ENCODE measurements at regions not wholly inside any gene's neighbourhood (a gene's known extent, or its start where the extent isn't known, plus 50 kb on each side); places are given as distances from the start of the nearest gene placed in this dataset.

DNA sequence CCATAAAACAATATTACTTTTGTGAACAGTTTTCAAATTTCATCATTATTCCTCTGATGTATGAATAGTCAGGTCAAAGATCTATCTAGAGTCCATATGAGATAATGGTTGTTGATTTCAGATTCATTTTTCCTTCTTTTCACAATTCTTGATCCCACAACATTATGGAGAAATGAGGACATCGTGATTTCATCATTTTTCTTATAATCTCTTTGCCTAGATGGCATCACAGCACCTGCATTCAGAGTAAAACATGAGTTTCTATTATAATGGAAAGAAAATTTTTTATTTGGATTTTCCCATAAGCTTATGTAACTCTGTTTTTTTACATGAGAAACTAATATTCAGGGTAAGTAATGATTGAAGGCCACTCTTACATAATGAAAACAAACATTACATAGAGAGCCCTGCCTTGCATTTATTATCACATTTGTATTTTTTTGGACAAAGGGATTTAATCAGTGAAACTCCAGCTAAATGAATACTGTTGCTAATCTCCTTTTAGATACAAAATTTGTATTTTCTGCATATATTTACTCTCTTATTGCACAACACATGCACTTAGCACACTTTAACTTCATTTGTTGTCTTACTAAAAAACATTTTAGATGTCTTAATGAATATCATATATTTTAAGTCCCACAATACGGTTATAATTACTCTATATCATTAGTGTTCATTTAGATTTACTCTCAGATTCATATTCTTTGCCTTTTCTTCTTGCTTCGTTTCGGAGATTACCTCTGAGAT, 188.4 kb upstream of the KYNU start:
- no TSS peak for BruUV-seq (replicated peaks)

DNA sequence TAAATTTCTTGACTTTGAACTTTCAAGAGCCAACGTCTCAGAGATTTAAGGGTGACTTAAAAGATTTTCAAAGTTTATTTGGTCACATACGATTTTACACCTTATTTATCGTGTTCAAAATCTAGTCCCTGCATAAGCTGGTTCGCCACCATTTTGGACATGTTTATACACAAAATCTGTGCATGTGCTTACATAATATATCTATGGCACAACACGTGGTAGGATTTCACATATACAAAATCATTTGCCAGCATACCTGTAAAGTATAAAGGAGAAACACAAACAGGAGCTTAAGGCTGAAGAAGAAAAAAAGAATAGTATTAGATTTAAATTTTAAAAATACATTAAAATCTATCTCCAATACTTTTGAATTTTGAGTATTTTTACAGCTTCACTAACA, 190.0 kb upstream of the KYNU start:
- Histone ChIP-seq H3K36me3 (ENCODE audit: control insufficient read depth, insufficient read depth, low read length) (no peaks in the 10 kb centered on the region; the same call in 1 of the 2 replicates), H3K27me3 (ENCODE audit: control insufficient read depth, insufficient read depth, low read length) (no peaks in the 10 kb centered on the region), H3K9me3 (ENCODE audit: control insufficient read depth, insufficient read depth, low read depth, low read length) (no peaks in the 10 kb centered on the region), H3K4me1 (ENCODE audit: control insufficient read depth, insufficient read depth, low read length) (no peaks in the 10 kb centered on the region), H3K27ac (ENCODE audit: low read length) (no peak overlapping the region), H3K4me3 (ENCODE audit: low read depth in 2 of 2, low read length in 2 of 2) (no peak overlapping the region)
- ChIA-PET CTCF (no interaction called here), POLR2A (no interaction called here)
- in situ Hi-C loops (cut with HindIII; ENCODE audit: low pct_unique_long_range_greater_than_20kb, low sequenced_read_pairs), result no loop called here
- TF ChIP-seq, protein P1, sequence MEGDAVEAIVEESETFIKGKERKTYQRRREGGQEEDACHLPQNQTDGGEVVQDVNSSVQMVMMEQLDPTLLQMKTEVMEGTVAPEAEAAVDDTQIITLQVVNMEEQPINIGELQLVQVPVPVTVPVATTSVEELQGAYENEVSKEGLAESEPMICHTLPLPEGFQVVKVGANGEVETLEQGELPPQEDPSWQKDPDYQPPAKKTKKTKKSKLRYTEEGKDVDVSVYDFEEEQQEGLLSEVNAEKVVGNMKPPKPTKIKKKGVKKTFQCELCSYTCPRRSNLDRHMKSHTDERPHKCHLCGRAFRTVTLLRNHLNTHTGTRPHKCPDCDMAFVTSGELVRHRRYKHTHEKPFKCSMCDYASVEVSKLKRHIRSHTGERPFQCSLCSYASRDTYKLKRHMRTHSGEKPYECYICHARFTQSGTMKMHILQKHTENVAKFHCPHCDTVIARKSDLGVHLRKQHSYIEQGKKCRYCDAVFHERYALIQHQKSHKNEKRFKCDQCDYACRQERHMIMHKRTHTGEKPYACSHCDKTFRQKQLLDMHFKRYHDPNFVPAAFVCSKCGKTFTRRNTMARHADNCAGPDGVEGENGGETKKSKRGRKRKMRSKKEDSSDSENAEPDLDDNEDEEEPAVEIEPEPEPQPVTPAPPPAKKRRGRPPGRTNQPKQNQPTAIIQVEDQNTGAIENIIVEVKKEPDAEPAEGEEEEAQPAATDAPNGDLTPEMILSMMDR (IDR thresholded peaks at IDR 0.05), result no peak
- TF ChIP-seq SIN3A (IDR thresholded peaks at IDR 0.05; ENCODE audit: borderline replicate concordance, insufficient read depth, low read depth, low read length) (no peak), TCF7L2 (IDR thresholded peaks at IDR 0.05; ENCODE audit: low read depth, low read length) (no peak), POLR2AphosphoS5 (IDR thresholded peaks at IDR 0.05; ENCODE audit: low read depth, low read length) (no peak)
- TF ChIP-seq, protein P2, sequence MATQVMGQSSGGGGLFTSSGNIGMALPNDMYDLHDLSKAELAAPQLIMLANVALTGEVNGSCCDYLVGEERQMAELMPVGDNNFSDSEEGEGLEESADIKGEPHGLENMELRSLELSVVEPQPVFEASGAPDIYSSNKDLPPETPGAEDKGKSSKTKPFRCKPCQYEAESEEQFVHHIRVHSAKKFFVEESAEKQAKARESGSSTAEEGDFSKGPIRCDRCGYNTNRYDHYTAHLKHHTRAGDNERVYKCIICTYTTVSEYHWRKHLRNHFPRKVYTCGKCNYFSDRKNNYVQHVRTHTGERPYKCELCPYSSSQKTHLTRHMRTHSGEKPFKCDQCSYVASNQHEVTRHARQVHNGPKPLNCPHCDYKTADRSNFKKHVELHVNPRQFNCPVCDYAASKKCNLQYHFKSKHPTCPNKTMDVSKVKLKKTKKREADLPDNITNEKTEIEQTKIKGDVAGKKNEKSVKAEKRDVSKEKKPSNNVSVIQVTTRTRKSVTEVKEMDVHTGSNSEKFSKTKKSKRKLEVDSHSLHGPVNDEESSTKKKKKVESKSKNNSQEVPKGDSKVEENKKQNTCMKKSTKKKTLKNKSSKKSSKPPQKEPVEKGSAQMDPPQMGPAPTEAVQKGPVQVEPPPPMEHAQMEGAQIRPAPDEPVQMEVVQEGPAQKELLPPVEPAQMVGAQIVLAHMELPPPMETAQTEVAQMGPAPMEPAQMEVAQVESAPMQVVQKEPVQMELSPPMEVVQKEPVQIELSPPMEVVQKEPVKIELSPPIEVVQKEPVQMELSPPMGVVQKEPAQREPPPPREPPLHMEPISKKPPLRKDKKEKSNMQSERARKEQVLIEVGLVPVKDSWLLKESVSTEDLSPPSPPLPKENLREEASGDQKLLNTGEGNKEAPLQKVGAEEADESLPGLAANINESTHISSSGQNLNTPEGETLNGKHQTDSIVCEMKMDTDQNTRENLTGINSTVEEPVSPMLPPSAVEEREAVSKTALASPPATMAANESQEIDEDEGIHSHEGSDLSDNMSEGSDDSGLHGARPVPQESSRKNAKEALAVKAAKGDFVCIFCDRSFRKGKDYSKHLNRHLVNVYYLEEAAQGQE (IDR thresholded peaks at IDR 0.05; ENCODE audit: insufficient read depth in 1 of 2, low read depth in 2 of 2, low read length in 1 of 2), result no peak
- ATAC-seq (no peak), DNase-seq (ENCODE audit: low read depth, low spot score) (no peak)
- BruUV-seq (replicated peaks), result no TSS peak
- intact Hi-C loops (cut with micrococcal nuclease; ENCODE audit: unreplicated experiment), result loop anchor here (5.0 kb wide), 1 partner anchor 295 kb away; no protein-coding TSS in a partner anchor

More for the DNA sequence above, 188.4 kb upstream of the KYNU start:
- in situ Hi-C loops (cut with HindIII; ENCODE audit: low pct_unique_long_range_greater_than_20kb, low sequenced_read_pairs), result no loop called here
- intact Hi-C loops (cut with micrococcal nuclease; ENCODE audit: unreplicated experiment), result loop anchor here (5.0 kb wide), 1 partner anchor 293 kb away; no protein-coding TSS in a partner anchor
- no peaks in the 10 kb centered on the region for H3K27me3 ChIP-seq (ENCODE audit: control insufficient read depth, insufficient read depth, low read length)
- H3K36me3 ChIP-seq (ENCODE audit: control insufficient read depth, insufficient read depth, low read length), result no peaks in the 10 kb centered on the region
- ATAC-seq, result no peak
- no peaks in the 10 kb centered on the region for H3K4me1 ChIP-seq (ENCODE audit: control insufficient read depth, insufficient read depth, low read length)
- H3K4me3 ChIP-seq (ENCODE audit: low read depth in 2 of 2, low read length in 2 of 2), result no peak overlapping the region
- H3K27ac ChIP-seq (ENCODE audit: low read length), result no peak overlapping the region
- H3K9me3 ChIP-seq (ENCODE audit: control insufficient read depth, insufficient read depth, low read depth, low read length), result no peaks in the 10 kb centered on the region
- CTCF ChIA-PET, result no interaction called here
- DNase-seq (ENCODE audit: low read depth, low spot score), result no peak
- TF ChIP-seq POLR2AphosphoS5 (IDR thresholded peaks at IDR 0.05; ENCODE audit: low read depth, low read length) (no peak), TCF7L2 (IDR thresholded peaks at IDR 0.05; ENCODE audit: low read depth, low read length) (no peak), SIN3A (IDR thresholded peaks at IDR 0.05; ENCODE audit: borderline replicate concordance, insufficient read depth, low read depth, low read length) (no peak)
- TF ChIP-seq, protein P2 (IDR thresholded peaks at IDR 0.05; ENCODE audit: insufficient read depth in 1 of 2, low read depth in 2 of 2, low read length in 1 of 2), result no peak
- TF ChIP-seq, protein P1 (IDR thresholded peaks at IDR 0.05), result no peak
- POLR2A ChIA-PET, result no interaction called here
